Stimulated activated naive CD8-positive, alpha-beta T cell treated with anti-CD3 and anti-CD28 coated beads, Interleukin-15, amount 100 ng/mL, for 72 hours (primary cell): ENCODE measurements at regions not wholly inside any gene's neighbourhood (a gene's known extent, or its start where the extent isn't known, plus 50 kb on each side); places are given as distances from the start of the nearest gene placed in this dataset.
"Not testable (repeated sequence)": the region's sequence is repeated elsewhere in the genome, so short reads cannot be mapped to it uniquely, and the experiment has no call there.

Source experiments
- ATAC-seq: fragments of 150-1000 bp; cut with Tn5 transposase; 2 replicates; pipeline ENCODE4 v1.10.0; 2021; ENCODE audit warnings: mild to moderate bottlenecking, moderate library complexity
- DNase-seq, 2 donors: peaks; one replicate each; pipeline ENCODE4 v3.0.0; 2021 to 2022
- H3K27ac Mint-ChIP-seq, 2 donors: one replicate each; pipeline ENCODE4 v1.8.0; 2022; ENCODE audit warnings: mild to moderate bottlenecking in 2 of 2, mixed read lengths in 2 of 2, moderate library complexity in 2 of 2
- H3K27me3 Mint-ChIP-seq: one replicate; pipeline ENCODE4 v1.8.0; 2022; ENCODE audit warnings: mixed read lengths
- H3K4me1 Mint-ChIP-seq: one replicate; pipeline ENCODE4 v1.8.0; 2022; ENCODE audit warnings: mild to moderate bottlenecking, mixed read lengths
- H3K4me3 Mint-ChIP-seq, 2 donors: one replicate each; pipeline ENCODE4 v1.8.0; 2022; ENCODE audit warnings: mild to moderate bottlenecking in 2 of 2, mixed read lengths in 2 of 2, moderate library complexity in 1 of 2
- H3K9me3 Mint-ChIP-seq, 2 donors: one replicate each; pipeline ENCODE4 v1.8.0; 2022; ENCODE audit warnings: mixed read lengths in 2 of 2

- peaks cover 23% of the 10 kb centered on the region for H3K4me1 Mint-ChIP-seq
- H3K4me3 Mint-ChIP-seq: no peak overlapping the region
- DNase-seq (no peak), ATAC-seq (no peak)
- no peaks in the 10 kb centered on the region for H3K27me3 Mint-ChIP-seq
- H3K9me3 Mint-ChIP-seq: peaks cover 14 to 25% of the 10 kb centered on the region in 2 donors
- H3K27ac Mint-ChIP-seq: no peak overlapping the region
Measured at GRCh38 chr7:50251765-50252164, 52.8 kb upstream of the IKZF1 start.

GRCh38 chr7:50246551-50246950 lies 58.0 kb upstream of the IKZF1 start:
- ATAC-seq (no peak), DNase-seq (no peak)
- Mint-ChIP-seq H3K4me1 (peaks cover 25% of the 10 kb centered on the region), H3K9me3 (peaks cover 22 to 29% of the 10 kb centered on the region in 2 donors), H3K27me3 (no peaks in the 10 kb centered on the region), H3K27ac (no peak overlapping the region), H3K4me3 (no peak overlapping the region)

GRCh38 chr7:50242111-50242510 lies 62.4 kb upstream of the IKZF1 start:
- not testable (repeated sequence) for ATAC-seq, H3K4me3 Mint-ChIP-seq, H3K27me3 Mint-ChIP-seq, DNase-seq
- peaks cover 24% of the 10 kb centered on the region for H3K4me1 Mint-ChIP-seq
- peak overlapping the region in 1 of 2 donors; percentile 68 for H3K27ac Mint-ChIP-seq
- peaks cover 22 to 27% of the 10 kb centered on the region in 2 donors for H3K9me3 Mint-ChIP-seq

- not testable (repeated sequence) for H3K4me3 Mint-ChIP-seq, ATAC-seq, DNase-seq, H3K27me3 Mint-ChIP-seq, H3K27ac Mint-ChIP-seq
- Mint-ChIP-seq H3K4me1 (peaks cover 33% of the 10 kb centered on the region), H3K9me3 (peaks cover 22% of the 10 kb centered on the region in 2 donors)
Measured at GRCh38 chr7:50240699-50241098, 63.8 kb upstream of the IKZF1 start.

- no peak for ATAC-seq
- no peak for DNase-seq
- peaks cover 14 to 25% of the 10 kb centered on the region in 2 donors for H3K9me3 Mint-ChIP-seq
Measured at GRCh38 chr7:50229964-50230363, 74.6 kb upstream of the IKZF1 start.

GRCh38 chr7:50228148-50228547 lies 76.4 kb upstream of the IKZF1 start:
- H3K4me3 Mint-ChIP-seq: peak overlapping the region; percentile 74
- H3K27ac Mint-ChIP-seq: peak overlapping the region; percentile 42 to 84
- H3K27me3 Mint-ChIP-seq: no peaks in the 10 kb centered on the region
- peaks cover 14 to 25% of the 10 kb centered on the region in 2 donors for H3K9me3 Mint-ChIP-seq
- no peak for DNase-seq
- peaks cover 43% of the 10 kb centered on the region for H3K4me1 Mint-ChIP-seq
- no peak for ATAC-seq

More at GRCh38 chr7:50229964-50230363, 74.6 kb upstream of the IKZF1 start:
- Mint-ChIP-seq H3K4me1 (peaks cover 43% of the 10 kb centered on the region), H3K27me3 (no peaks in the 10 kb centered on the region), H3K4me3 (no peak overlapping the region), H3K27ac (no peak overlapping the region)

- H3K4me3 Mint-ChIP-seq: peak overlapping the region; percentile 74
- ATAC-seq (peak; percentile 37), DNase-seq (no peak)
- no peaks in the 10 kb centered on the region for H3K27me3 Mint-ChIP-seq
- H3K4me1 Mint-ChIP-seq: peaks cover 43% of the 10 kb centered on the region
- peak overlapping the region; percentile 42 to 84 for H3K27ac Mint-ChIP-seq
- peaks cover 14 to 24% of the 10 kb centered on the region in 2 donors for H3K9me3 Mint-ChIP-seq
Measured at GRCh38 chr7:50227726-50228125, 76.8 kb upstream of the IKZF1 start.

- no peaks in the 10 kb centered on the region for H3K27me3 Mint-ChIP-seq
- peak overlapping the region in 1 of 2 donors; percentile 91 for H3K27ac Mint-ChIP-seq
- peaks cover 15 to 25% of the 10 kb centered on the region in 2 donors for H3K9me3 Mint-ChIP-seq
- DNase-seq: peak in 1 of 2 donors; percentile 53
- H3K4me3 Mint-ChIP-seq: peak overlapping the region; percentile 38 to 74
- peak; percentile 96 for ATAC-seq
- peaks cover 43% of the 10 kb centered on the region for H3K4me1 Mint-ChIP-seq
Measured at GRCh38 chr7:50226669-50227068, 77.8 kb upstream of the IKZF1 start.

- Mint-ChIP-seq H3K4me1 (peaks cover 43% of the 10 kb centered on the region), H3K27ac (peak overlapping the region in 1 of 2 donors; percentile 91), H3K9me3 (peaks cover 21 to 25% of the 10 kb centered on the region in 2 donors), H3K27me3 (no peaks in the 10 kb centered on the region), H3K4me3 (peak overlapping the region; percentile 38 to 74)
- DNase-seq: no peak
- ATAC-seq: no peak
Measured at GRCh38 chr7:50226145-50226544, 78.4 kb upstream of the IKZF1 start.

GRCh38 chr7:50221433-50221832 lies 83.1 kb upstream of the IKZF1 start:
- Mint-ChIP-seq H3K27ac (no peak overlapping the region), H3K4me1 (peaks cover 42% of the 10 kb centered on the region), H3K4me3 (no peak overlapping the region), H3K9me3 (peaks cover 5 to 17% of the 10 kb centered on the region in 2 donors), H3K27me3 (no peaks in the 10 kb centered on the region)
- ATAC-seq: no peak
- no peak for DNase-seq

- Mint-ChIP-seq H3K9me3 (peaks cover 5 to 17% of the 10 kb centered on the region in 2 donors), H3K27ac (no peak overlapping the region), H3K4me3 (no peak overlapping the region), H3K27me3 (no peaks in the 10 kb centered on the region), H3K4me1 (peaks cover 42% of the 10 kb centered on the region)
- DNase-seq: no peak
- no peak for ATAC-seq
Measured at GRCh38 chr7:50221028-50221427, 83.5 kb upstream of the IKZF1 start.

GRCh38 chr7:50220273-50220672 lies 84.2 kb upstream of the IKZF1 start:
- peaks cover 5 to 17% of the 10 kb centered on the region in 2 donors for H3K9me3 Mint-ChIP-seq
- ATAC-seq (no peak), DNase-seq (no peak)
- H3K27ac Mint-ChIP-seq: no peak overlapping the region
- H3K4me3 Mint-ChIP-seq: no peak overlapping the region
- H3K4me1 Mint-ChIP-seq: peaks cover 43% of the 10 kb centered on the region
- no peaks in the 10 kb centered on the region for H3K27me3 Mint-ChIP-seq

GRCh38 chr7:50217821-50218281 lies 86.7 kb upstream of the IKZF1 start:
- ATAC-seq (no peak), DNase-seq (no peak)
- Mint-ChIP-seq H3K27ac (no peak overlapping the region), H3K9me3 (peaks cover 5 to 17% of the 10 kb centered on the region in 2 donors), H3K4me1 (peaks cover 66% of the 10 kb centered on the region), H3K27me3 (no peaks in the 10 kb centered on the region), H3K4me3 (no peak overlapping the region)

- no peak for ATAC-seq
- no peak for DNase-seq
- H3K27me3 Mint-ChIP-seq: no peaks in the 10 kb centered on the region
- no peak overlapping the region for H3K4me3 Mint-ChIP-seq
- H3K9me3 Mint-ChIP-seq: peaks cover 3 to 17% of the 10 kb centered on the region in 2 donors
- H3K27ac Mint-ChIP-seq: peak overlapping the region in 1 of 2 donors; percentile 7
- H3K4me1 Mint-ChIP-seq: peaks cover 70% of the 10 kb centered on the region
Measured at GRCh38 chr7:50217401-50217800, 87.1 kb upstream of the IKZF1 start.

- DNase-seq (no peak), ATAC-seq (no peak)
- Mint-ChIP-seq H3K4me3 (no peak overlapping the region), H3K4me1 (peaks cover 78% of the 10 kb centered on the region), H3K9me3 (peaks cover 0 to 15% of the 10 kb centered on the region in 2 donors), H3K27ac (no peak overlapping the region), H3K27me3 (no peaks in the 10 kb centered on the region)
Measured at GRCh38 chr7:50216626-50217025, 87.9 kb upstream of the IKZF1 start.

GRCh38 chr7:50214771-50215170 lies 89.7 kb upstream of the IKZF1 start:
- H3K4me1 Mint-ChIP-seq: peaks cover 91% of the 10 kb centered on the region

GRCh38 chr7:50214126-50214670 lies 90.3 kb upstream of the IKZF1 start:
- Mint-ChIP-seq H3K4me3 (no peak overlapping the region), H3K4me1 (peaks cover 95% of the 10 kb centered on the region), H3K27ac (peak overlapping the region in 1 of 2 donors; percentile 84), H3K9me3 (no peaks in the 10 kb centered on the region), H3K27me3 (no peaks in the 10 kb centered on the region)
- ATAC-seq: no peak
- DNase-seq: no peak

More at GRCh38 chr7:50214771-50215170, 89.7 kb upstream of the IKZF1 start:
- H3K4me3 Mint-ChIP-seq: no peak overlapping the region
- no peaks in the 10 kb centered on the region for H3K9me3 Mint-ChIP-seq
- no peak overlapping the region for H3K27ac Mint-ChIP-seq
- DNase-seq (no peak), ATAC-seq (no peak)
- no peaks in the 10 kb centered on the region for H3K27me3 Mint-ChIP-seq
